NCI-H2029 treated with DMSO at 0.1 percent for 48 hours (cell line): ENCODE measurements at regions not wholly inside any gene's neighbourhood (a gene's known extent, or its start where the extent isn't known, plus 50 kb on each side); places are given as distances from the start of the nearest gene placed in this dataset.
"Not testable (repeated sequence)": the region's sequence is repeated elsewhere in the genome, so short reads cannot be mapped to it uniquely, and the experiment has no call there.

Source experiments
- DNase-seq: peaks from one replicate; lab custom pipeline; 2025; lab: John Stamatoyannopoulos, UW

GRCh38 chr1:234823191-234824176 is 213.5 kb upstream of the IRF2BP2 start:
- no peak for DNase-seq

GRCh38 chr1:234821840-234822239 is 211.9 kb upstream of the IRF2BP2 start:
- DNase-seq, result no peak

GRCh38 chr1:234820597-234820996 is 210.6 kb upstream of the IRF2BP2 start:
- no peak for DNase-seq

GRCh38 chr1:234819845-234820244 is 209.9 kb upstream of the IRF2BP2 start:
- not testable (repeated sequence) for DNase-seq

GRCh38 chr1:234818040-234818387 is 208.0 kb upstream of the IRF2BP2 start:
- DNase-seq, result not testable (repeated sequence)

- not testable (repeated sequence) for DNase-seq
Observed at GRCh38 chr1:234817313-234818039, 207.5 kb upstream of the IRF2BP2 start.

GRCh38 chr1:234816864-234817263 is 206.9 kb upstream of the IRF2BP2 start:
- not testable (repeated sequence) for DNase-seq

GRCh38 chr1:234816186-234816851 is 206.3 kb upstream of the IRF2BP2 start:
- not testable (repeated sequence) for DNase-seq

- not testable (repeated sequence) for DNase-seq
Observed at GRCh38 chr1:234815295-234815815, 205.4 kb upstream of the IRF2BP2 start.

GRCh38 chr1:234814235-234814634 is 204.3 kb upstream of the IRF2BP2 start:
- not testable (repeated sequence) for DNase-seq

GRCh38 chr1:234811824-234812223 is 201.8 kb upstream of the IRF2BP2 start:
- not testable (repeated sequence) for DNase-seq

- DNase-seq, result not testable (repeated sequence)
Observed at GRCh38 chr1:234810726-234811125, 200.7 kb upstream of the IRF2BP2 start.

GRCh38 chr1:234809854-234810245 is 199.9 kb upstream of the IRF2BP2 start:
- DNase-seq, result not testable (repeated sequence)

- DNase-seq, result not testable (repeated sequence)
Observed at GRCh38 chr1:234808943-234809853, 199.2 kb upstream of the IRF2BP2 start.

- not testable (repeated sequence) for DNase-seq
Observed at GRCh38 chr1:234808459-234808858, 198.5 kb upstream of the IRF2BP2 start.

- DNase-seq, result not testable (repeated sequence)
Observed at GRCh38 chr1:234807705-234808104, 197.7 kb upstream of the IRF2BP2 start.

- not testable (repeated sequence) for DNase-seq
Observed at GRCh38 chr1:234802586-234802985, 192.6 kb upstream of the IRF2BP2 start.

- DNase-seq, result not testable (repeated sequence)
Observed at GRCh38 chr1:234801636-234802035, 191.7 kb upstream of the IRF2BP2 start.

GRCh38 chr1:234801147-234801546 is 191.2 kb upstream of the IRF2BP2 start:
- not testable (repeated sequence) for DNase-seq

GRCh38 chr1:234800563-234800962 is 190.6 kb upstream of the IRF2BP2 start:
- DNase-seq, result not testable (repeated sequence)
